K562 (cell line): ENCODE measurements at regions not wholly inside any gene's neighbourhood (a gene's known extent, or its start where the extent isn't known, plus 50 kb on each side); places are given as distances from the start of the nearest gene placed in this dataset.

Source experiments
- DNMT1 ChIP-seq: fragments of 450-650 bp; IDR thresholded peaks from 2 replicates; pipeline ENCODE4 v1.6.1; 2016; ENCODE audit warnings: antibody characterized with exemption, mild to moderate bottlenecking
- FUS ChIP-seq: fragments of 200-400 bp; formaldehyde crosslinking; optimal IDR thresholded peaks from 2 replicates; pipeline ENCODE3; 2017; ENCODE audit warnings: low read depth, low read length
- JUN ChIP-seq, 2 experiments: sonication (generic) in 1 of 2; formaldehyde crosslinking in 1 of 2; IDR thresholded peaks; 2 replicates each; pipeline versions ENCODE4 v1.6.1 to v1.8.0; 2012 to 2022; ENCODE audit warnings: borderline replicate concordance in 2 of 2, mild to moderate bottlenecking in 2 of 2, improper control_type of control experiment in 1 of 2, low read depth in 1 of 2, low read length in 1 of 2, missing genetic modification reagents in 1 of 2
- NCOA4 ChIP-seq: fragments of 450-650 bp; IDR thresholded peaks from 2 replicates; pipeline ENCODE4 v1.6.1; 2018; ENCODE audit warnings: mild to moderate bottlenecking; ENCODE audit not compliant: partially characterized antibody
- NFIX ChIP-seq: fragments of 250-450 bp; sonication (Bioruptor Pico); IDR thresholded peaks from 2 replicates; pipeline ENCODE4 v1.4.0; 2020; ENCODE audit warnings: low read depth, mild to moderate bottlenecking, moderate library complexity
- POLR3A ChIP-seq: IDR thresholded peaks from 2 replicates; pipeline ENCODE4 v1.6.1; 2011; ENCODE audit warnings: borderline replicate concordance, mild to moderate bottlenecking, moderate library complexity; ENCODE audit not compliant: insufficient read length, insufficient read depth; ENCODE audit errors: extremely low read depth
- SAFB ChIP-seq: fragments of 200-400 bp; formaldehyde crosslinking; IDR thresholded peaks from 2 replicates; pipeline ENCODE4 v1.6.1; 2017; ENCODE audit warnings: low read depth, low read length, borderline replicate concordance
- SIN3A ChIP-seq, 2 experiments: fragments of 150-350 bp in 1 of 2; IDR thresholded peaks; 2 replicates each; pipeline ENCODE4 v1.6.1; 2011 to 2016; ENCODE audit warnings: borderline replicate concordance in 2 of 2, low read depth in 2 of 2, low read length in 2 of 2, mild to moderate bottlenecking in 2 of 2, moderate library complexity in 2 of 2; ENCODE audit not compliant: control insufficient read depth in 1 of 2
- SOX6 ChIP-seq: fragments of 450-650 bp; IDR thresholded peaks from 2 replicates; pipeline ENCODE4 v1.6.1; 2014; ENCODE audit warnings: mild to moderate bottlenecking
- SREBF1 ChIP-seq: fragments of 150-350 bp; IDR thresholded peaks from 2 replicates; pipeline ENCODE4 v1.6.1; 2014; ENCODE audit warnings: antibody characterized with exemption, low read depth, low read length, borderline replicate concordance
- SRSF1 ChIP-seq: fragments of 200-400 bp; formaldehyde crosslinking; IDR thresholded peaks from 2 replicates; pipeline ENCODE4 v1.6.1; 2017; ENCODE audit warnings: mild to moderate bottlenecking, low read depth, low read length, moderate library complexity
- ZC3H4 ChIP-seq: sonication (generic); formaldehyde crosslinking; IDR thresholded peaks from 2 replicates; pipeline ENCODE4 v1.9.0; 2021; ENCODE audit warnings: missing genetic modification reagents, borderline replicate concordance
- ZNF444 ChIP-seq: fragments of 250-450 bp; sonication (Bioruptor Pico); IDR thresholded peaks from 2 replicates; pipeline ENCODE4 v1.4.0; 2020; ENCODE audit warnings: mild to moderate bottlenecking, moderate library complexity
- ZNF445 ChIP-seq: fragments of 250-450 bp; sonication (Bioruptor Pico); IDR thresholded peaks from 2 replicates; pipeline ENCODE4 v1.4.0; 2020; ENCODE audit warnings: low read depth, mild to moderate bottlenecking, moderate library complexity
- TF ChIP-seq, protein P1 (sequence below): sonication (generic); formaldehyde crosslinking; IDR thresholded peaks from 2 replicates; pipeline ENCODE4 v1.8.0; 2022; ENCODE audit warnings: mild to moderate bottlenecking, missing genetic modification reagents
- TF ChIP-seq, protein P2 (sequence below), 2 experiments: IDR thresholded peaks in 1 of 2; conservative IDR thresholded peaks in 1 of 2; 2 replicates each; pipeline ENCODE4 v1.6.1; 2016; ENCODE audit warnings: low read depth in 2 of 2, mild to moderate bottlenecking in 1 of 2, missing compliant biosample characterization in 1 of 2, missing genetic modification characterization in 1 of 2, moderate library complexity in 1 of 2

DNA sequence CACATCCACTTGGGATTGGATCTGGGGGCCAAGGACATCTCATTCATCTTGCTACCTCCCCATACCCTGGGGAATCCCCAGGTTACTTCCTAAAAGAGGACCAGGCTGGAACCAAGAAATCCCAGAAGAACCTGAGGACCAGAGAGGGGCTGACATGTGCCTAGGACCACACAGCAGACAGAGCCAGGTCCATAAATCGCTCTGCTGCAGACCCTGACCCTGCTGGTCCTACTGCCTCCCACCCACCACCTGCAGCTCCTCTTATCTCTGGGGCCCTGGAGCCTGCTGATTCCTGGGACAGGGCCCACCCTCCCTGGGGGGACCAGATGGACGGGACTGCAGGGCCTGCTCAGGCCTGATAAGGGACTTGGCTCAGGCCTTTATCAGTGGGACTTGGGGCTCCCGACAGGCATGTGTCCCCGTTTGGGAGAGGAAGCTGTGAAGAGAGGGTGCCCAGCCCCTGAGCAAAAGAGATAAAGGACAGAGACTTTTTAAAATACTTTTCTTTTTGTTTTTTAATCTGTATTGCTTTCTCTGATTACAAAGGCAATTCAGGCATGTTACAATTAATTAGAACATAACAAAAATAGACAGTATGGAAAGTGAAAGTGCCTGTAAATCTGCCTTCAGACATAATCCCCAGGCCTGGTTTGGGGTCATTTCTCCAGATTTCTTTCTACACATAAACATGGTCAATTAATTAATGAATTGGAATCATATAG, 101.3 kb upstream of the LARP1 start (continued):
- TF ChIP-seq ZNF445 (CRISPR knock-in tag) (peak; percentile 96), SOX6 (peak; percentile 100), SAFB (no peak), NFIX (CRISPR knock-in tag) (0 out of 2 replicates have a peak, but pooled peaks have one; percentile 15), ZC3H4 (CRISPR knock-in tag) (no peak), SREBF1 (peak; percentile 86), SIN3A (IDR thresholded peaks at IDR 0.05; ENCODE audit: borderline replicate concordance in 2 of 2, control insufficient read depth in 1 of 2, low read depth in 2 of 2, low read length in 2 of 2) (no peak; a peak in 1 of 4 replicates), SRSF1 (no peak), NCOA4 (peak; percentile 96), FUS (no peak), JUN (IDR thresholded peaks at IDR 0.05; ENCODE audit: borderline replicate concordance, low read depth, low read length) (peak; percentile 80; the same call in 1 of the 2 replicates), JUN (CRISPR knock-in tag; IDR thresholded peaks at IDR 0.05; ENCODE audit: borderline replicate concordance) (no peak), DNMT1 (0 out of 2 replicates have a peak, but pooled peaks have one; percentile 27), POLR3A (no peak), ZNF444 (peak; percentile 95)
- TF ChIP-seq, protein P1, sequence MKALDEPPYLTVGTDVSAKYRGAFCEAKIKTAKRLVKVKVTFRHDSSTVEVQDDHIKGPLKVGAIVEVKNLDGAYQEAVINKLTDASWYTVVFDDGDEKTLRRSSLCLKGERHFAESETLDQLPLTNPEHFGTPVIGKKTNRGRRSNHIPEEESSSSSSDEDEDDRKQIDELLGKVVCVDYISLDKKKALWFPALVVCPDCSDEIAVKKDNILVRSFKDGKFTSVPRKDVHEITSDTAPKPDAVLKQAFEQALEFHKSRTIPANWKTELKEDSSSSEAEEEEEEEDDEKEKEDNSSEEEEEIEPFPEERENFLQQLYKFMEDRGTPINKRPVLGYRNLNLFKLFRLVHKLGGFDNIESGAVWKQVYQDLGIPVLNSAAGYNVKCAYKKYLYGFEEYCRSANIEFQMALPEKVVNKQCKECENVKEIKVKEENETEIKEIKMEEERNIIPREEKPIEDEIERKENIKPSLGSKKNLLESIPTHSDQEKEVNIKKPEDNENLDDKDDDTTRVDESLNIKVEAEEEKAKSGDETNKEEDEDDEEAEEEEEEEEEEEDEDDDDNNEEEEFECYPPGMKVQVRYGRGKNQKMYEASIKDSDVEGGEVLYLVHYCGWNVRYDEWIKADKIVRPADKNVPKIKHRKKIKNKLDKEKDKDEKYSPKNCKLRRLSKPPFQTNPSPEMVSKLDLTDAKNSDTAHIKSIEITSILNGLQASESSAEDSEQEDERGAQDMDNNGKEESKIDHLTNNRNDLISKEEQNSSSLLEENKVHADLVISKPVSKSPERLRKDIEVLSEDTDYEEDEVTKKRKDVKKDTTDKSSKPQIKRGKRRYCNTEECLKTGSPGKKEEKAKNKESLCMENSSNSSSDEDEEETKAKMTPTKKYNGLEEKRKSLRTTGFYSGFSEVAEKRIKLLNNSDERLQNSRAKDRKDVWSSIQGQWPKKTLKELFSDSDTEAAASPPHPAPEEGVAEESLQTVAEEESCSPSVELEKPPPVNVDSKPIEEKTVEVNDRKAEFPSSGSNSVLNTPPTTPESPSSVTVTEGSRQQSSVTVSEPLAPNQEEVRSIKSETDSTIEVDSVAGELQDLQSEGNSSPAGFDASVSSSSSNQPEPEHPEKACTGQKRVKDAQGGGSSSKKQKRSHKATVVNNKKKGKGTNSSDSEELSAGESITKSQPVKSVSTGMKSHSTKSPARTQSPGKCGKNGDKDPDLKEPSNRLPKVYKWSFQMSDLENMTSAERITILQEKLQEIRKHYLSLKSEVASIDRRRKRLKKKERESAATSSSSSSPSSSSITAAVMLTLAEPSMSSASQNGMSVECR: peak; percentile 60
- TF ChIP-seq, protein P2, sequence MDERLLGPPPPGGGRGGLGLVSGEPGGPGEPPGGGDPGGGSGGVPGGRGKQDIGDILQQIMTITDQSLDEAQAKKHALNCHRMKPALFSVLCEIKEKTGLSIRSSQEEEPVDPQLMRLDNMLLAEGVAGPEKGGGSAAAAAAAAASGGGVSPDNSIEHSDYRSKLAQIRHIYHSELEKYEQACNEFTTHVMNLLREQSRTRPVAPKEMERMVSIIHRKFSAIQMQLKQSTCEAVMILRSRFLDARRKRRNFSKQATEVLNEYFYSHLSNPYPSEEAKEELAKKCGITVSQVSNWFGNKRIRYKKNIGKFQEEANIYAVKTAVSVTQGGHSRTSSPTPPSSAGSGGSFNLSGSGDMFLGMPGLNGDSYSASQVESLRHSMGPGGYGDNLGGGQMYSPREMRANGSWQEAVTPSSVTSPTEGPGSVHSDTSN (CRISPR knock-in tag; IDR thresholded peaks at IDR 0.05; ENCODE audit: low read depth): no peak
- TF ChIP-seq, protein P2 (tag; conservative IDR thresholded peaks at IDR 0.05; ENCODE audit: low read depth): peak; percentile 89
